ENCODE measurements at regions not wholly inside any gene's neighbourhood (a gene's known extent, or its start where the extent isn't known, plus 50 kb on each side); places are given as distances from the start of the nearest gene placed in this dataset.

- DNase-seq (ENCODE audit: low spot score in 2 of 2): no peak
- H3K4me3 ChIP-seq: no peak overlapping the region
- H3K36me3 ChIP-seq: no peaks in the 10 kb centered on the region
- WGBS: 57% methylated on average over 12 of the region's 22 CpGs
- no peaks in the 10 kb centered on the region for H3K9me3 ChIP-seq
- no peaks in the 10 kb centered on the region for H3K27me3 ChIP-seq
- TF ChIP-seq EP300 (IDR thresholded peaks at IDR 0.05) (no peak), CTCF (IDR thresholded peaks at IDR 0.05) (no peak), POLR2AphosphoS5 (IDR thresholded peaks at IDR 0.05) (no peak), POLR2A (IDR thresholded peaks at IDR 0.05) (no peak)
- peaks cover 5% of the 10 kb centered on the region for H3K4me1 ChIP-seq
- no peak overlapping the region for H3K27ac ChIP-seq
Observed at GRCh38 chr2:239519089-239519920, 118.5 kb upstream of the HDAC4 start.

GRCh38 chr2:239518286-239519088 lies 117.7 kb upstream of the HDAC4 start:
- TF ChIP-seq EP300 (IDR thresholded peaks at IDR 0.05): no peak
- 94% methylated on average over 15 of the region's 19 CpGs for WGBS

DNA sequence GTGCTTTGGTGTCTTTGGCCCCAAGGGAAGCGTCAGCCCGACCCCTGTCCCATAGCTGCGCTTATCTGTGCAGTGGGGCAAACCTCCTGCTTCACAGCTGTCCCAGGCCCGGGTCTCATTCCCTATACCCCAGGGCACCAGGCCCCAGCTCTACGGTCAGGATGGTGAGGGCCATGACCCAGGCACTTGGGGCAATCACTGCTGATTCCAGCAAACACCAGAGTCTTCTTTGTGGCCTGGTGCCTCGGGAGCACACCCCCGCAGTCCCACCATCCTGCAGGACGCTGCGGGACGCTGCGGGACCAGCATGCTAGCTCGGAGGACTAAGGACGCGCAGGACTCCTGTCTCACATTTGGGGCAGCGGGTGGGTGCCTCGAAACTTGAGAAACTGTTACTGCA lies 116.9 kb upstream of the HDAC4 start:
- H3K27ac ChIP-seq: no peak overlapping the region
- H3K36me3 ChIP-seq: no peaks in the 10 kb centered on the region
- no peak for DNase-seq (ENCODE audit: low spot score in 2 of 2)
- H3K27me3 ChIP-seq: no peaks in the 10 kb centered on the region
- no peaks in the 10 kb centered on the region for H3K4me1 ChIP-seq
- no peak overlapping the region for H3K4me3 ChIP-seq
- TF ChIP-seq POLR2AphosphoS5 (IDR thresholded peaks at IDR 0.05) (no peak), POLR2A (IDR thresholded peaks at IDR 0.05) (no peak), CTCF (IDR thresholded peaks at IDR 0.05) (no peak), EP300 (IDR thresholded peaks at IDR 0.05) (no peak)
- WGBS: 82% methylated on average over 3 of the region's 16 CpGs
- no peaks in the 10 kb centered on the region for H3K9me3 ChIP-seq

More at GRCh38 chr2:239518286-239519088, 117.7 kb upstream of the HDAC4 start:
- H3K4me3 ChIP-seq: no peak overlapping the region
- no peaks in the 10 kb centered on the region for H3K4me1 ChIP-seq
- no peaks in the 10 kb centered on the region for H3K9me3 ChIP-seq
- no peak for DNase-seq (ENCODE audit: low spot score in 2 of 2)
- H3K36me3 ChIP-seq: no peaks in the 10 kb centered on the region
- no peaks in the 10 kb centered on the region for H3K27me3 ChIP-seq
- H3K27ac ChIP-seq: no peak overlapping the region

DNA sequence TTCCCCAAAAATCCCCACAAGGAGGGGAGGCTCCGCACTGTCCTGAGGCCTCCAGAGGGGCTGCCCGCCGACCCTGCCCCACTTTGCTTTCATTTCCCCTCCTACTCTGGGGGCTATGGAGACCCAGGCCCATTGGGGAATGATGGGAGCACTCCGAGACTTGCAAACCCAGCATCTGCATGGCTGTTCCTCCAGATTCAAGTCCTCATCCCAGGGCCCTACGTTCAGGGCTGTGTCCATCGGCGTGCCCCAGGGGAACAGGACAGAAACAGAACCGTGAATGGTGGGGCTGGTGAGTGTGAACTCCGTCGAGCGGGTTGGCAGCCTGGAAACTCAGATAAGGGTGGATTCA lies 116.1 kb upstream of the HDAC4 start:
- H3K9me3 ChIP-seq: no peaks in the 10 kb centered on the region
- no peak overlapping the region for H3K4me3 ChIP-seq
- TF ChIP-seq POLR2A (IDR thresholded peaks at IDR 0.05) (no peak), EP300 (IDR thresholded peaks at IDR 0.05) (no peak), CTCF (IDR thresholded peaks at IDR 0.05) (no peak), POLR2AphosphoS5 (IDR thresholded peaks at IDR 0.05) (no peak)
- DNase-seq (ENCODE audit: low spot score in 2 of 2): no peak
- H3K36me3 ChIP-seq: no peaks in the 10 kb centered on the region
- no peaks in the 10 kb centered on the region for H3K4me1 ChIP-seq
- 95% methylated on average over 11 of the region's 11 CpGs for WGBS
- H3K27me3 ChIP-seq: no peaks in the 10 kb centered on the region
- H3K27ac ChIP-seq: no peak overlapping the region

GRCh38 chr2:239516286-239516953 lies 115.6 kb upstream of the HDAC4 start:
- Histone ChIP-seq H3K4me1 (no peaks in the 10 kb centered on the region), H3K36me3 (no peaks in the 10 kb centered on the region), H3K27me3 (no peaks in the 10 kb centered on the region), H3K9me3 (no peaks in the 10 kb centered on the region), H3K4me3 (no peak overlapping the region), H3K27ac (no peak overlapping the region)
- no peak for TF ChIP-seq POLR2A (IDR thresholded peaks at IDR 0.05)
- TF ChIP-seq CTCF (IDR thresholded peaks at IDR 0.05): no peak
- no peak for TF ChIP-seq POLR2AphosphoS5 (IDR thresholded peaks at IDR 0.05)
- TF ChIP-seq EP300 (IDR thresholded peaks at IDR 0.05): no peak
- 91% methylated on average over 10 of the region's 13 CpGs for WGBS
- no peak for DNase-seq (ENCODE audit: low spot score in 2 of 2)

Data from suprapubic skin (tissue), 4 donors.